GM18861 (cell line): ENCODE measurements at regions not wholly inside any gene's neighbourhood (a gene's known extent, or its start where the extent isn't known, plus 50 kb on each side); places are given as distances from the start of the nearest gene placed in this dataset.

Source experiments
- ATAC-seq: cut with Tn5 transposase; IDR thresholded peaks from one replicate; pipeline ENCODE4 v1.9.1; 2021; ENCODE audit not compliant: unreplicated experiment

GRCh38 chr10:44769450-44769849 is 141.7 kb upstream of the TMEM72 start:
- peak; percentile 69 for ATAC-seq

DNA sequence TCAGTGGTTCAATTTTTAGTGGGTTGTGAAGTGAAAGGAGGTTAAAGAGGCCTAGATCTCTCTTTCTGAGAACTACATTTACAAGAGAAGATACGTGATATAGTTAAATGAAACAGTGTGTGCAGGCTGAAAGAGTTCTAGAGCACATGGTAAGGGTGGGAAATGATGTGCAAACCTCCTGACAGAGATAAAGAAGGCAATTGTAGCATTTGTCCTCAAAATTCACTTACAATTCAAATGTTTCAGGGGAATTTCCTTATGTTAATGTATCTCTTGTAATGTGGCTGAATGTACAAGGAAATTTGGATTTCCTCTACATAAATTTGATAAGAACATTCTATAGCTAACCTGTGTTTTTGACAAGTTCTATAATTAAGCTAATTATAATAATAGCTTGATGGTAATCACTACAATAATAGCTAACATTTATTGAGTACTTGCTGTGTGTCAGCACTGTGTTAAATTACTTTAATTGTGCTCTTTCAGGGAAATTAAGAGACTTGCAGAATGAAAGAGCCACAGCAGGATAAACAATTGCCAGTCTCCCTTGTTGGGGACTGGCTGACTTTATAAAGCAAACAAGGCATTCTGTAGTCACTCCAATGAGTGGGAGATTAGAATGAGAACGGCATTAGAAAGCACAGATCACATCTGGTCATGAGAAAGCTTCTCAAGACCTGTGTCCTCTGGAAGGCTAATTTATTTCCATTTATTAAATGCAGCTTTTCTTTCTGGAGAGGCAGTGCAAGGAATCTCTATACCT is 139.7 kb upstream of the TMEM72 start:
- no peak for ATAC-seq

- ATAC-seq = no peak
These were observed 137.6 kb upstream of the TMEM72 start for GRCh38 chr10:44773565-44773964.

DNA sequence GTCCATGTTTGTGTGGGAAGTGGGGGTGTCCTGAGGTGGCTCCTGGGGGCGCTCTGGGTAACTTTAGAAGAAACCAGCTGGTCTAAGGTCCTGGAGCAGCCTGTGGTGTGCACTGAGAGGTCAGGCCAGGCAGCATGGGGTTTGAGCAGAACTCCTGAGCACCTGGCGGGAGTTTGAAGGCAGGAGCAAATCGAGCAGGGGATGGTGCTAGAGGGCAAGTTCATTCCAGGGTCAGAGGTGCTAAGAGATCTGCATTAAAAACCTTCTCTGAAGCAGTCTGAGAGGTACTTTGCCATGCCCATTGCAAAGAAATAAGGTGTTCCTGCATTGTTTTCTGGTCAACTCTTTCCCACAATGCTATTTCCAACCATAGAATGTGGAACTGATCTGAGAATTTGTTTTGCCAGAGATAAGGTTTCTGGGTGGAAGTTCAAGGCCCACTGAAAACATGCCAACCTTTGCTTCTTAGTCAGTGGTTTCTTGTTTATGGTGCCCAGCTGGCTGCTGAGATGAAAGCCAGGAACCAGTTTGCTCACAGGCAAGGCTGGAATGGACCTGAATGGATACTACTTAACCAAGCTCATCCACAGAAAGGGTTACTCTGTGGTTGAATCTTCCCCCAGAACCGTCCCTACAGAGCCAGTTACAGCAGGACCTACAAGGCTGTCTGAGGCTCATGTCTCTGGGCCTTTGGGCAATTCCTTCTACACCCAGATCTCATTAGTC is 136.3 kb upstream of the TMEM72 start:
- ATAC-seq = no peak

DNA sequence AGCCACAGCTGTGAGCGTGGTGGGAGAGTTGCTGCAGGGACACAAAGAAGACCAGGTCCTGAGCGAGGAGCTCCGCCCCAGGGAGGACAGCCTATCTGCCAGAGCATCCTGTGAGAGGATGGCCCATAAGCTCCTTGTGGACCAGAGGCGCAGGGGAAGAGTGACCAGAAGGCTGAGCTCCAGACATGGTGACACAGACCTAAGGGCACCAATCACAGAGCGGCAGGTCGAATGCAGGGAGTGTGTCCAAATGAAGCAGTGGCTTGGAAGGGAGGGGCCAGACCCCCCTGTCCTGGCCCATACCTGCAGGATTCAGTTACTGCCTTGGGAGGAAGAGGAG is 135.8 kb upstream of the TMEM72 start:
- no peak for ATAC-seq

DNA sequence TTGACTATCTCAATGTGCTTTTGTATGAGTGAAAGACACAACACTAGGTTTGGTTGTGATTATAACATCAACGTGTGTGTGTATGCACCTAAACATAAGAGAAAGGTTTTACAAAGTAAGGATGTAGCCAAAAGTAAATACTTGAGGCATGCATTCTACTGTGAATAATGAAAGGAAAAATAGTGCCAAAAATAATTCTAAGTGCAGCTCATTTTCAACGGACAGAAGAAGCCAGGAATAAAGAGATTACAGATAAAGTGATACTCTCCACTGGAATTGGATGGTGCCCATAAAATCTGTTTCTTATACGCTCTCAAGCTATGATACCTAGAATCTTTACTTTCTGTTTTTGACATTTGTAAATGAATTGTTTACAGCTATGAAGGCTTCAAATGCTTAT is 135.0 kb upstream of the TMEM72 start:
- no peak for ATAC-seq

- ATAC-seq = no peak
These were observed 131.6 kb upstream of the TMEM72 start for GRCh38 chr10:44779511-44779910.

- ATAC-seq = no peak
These were observed 130.7 kb upstream of the TMEM72 start for GRCh38 chr10:44780426-44780825.

DNA sequence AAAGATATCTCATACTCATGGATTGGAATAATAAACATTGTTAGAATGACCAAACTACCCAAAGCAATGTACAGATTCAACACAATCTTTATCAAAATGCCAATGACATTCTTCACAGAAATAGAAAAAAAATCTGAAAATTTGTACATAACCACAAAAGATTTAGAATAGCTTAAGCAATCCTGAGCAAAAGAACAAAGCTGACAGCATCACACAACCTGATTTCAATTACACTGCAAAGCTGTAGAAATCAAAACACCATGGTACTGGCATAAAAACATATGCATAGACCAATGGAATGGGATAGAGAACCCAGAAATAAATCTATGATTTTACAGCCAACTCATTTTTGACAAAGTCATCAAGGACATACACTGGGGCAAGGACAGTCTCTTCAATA is 130.0 kb upstream of the TMEM72 start:
- ATAC-seq = no peak

GRCh38 chr10:44786286-44786850 is 124.8 kb upstream of the TMEM72 start:
- ATAC-seq = no peak

DNA sequence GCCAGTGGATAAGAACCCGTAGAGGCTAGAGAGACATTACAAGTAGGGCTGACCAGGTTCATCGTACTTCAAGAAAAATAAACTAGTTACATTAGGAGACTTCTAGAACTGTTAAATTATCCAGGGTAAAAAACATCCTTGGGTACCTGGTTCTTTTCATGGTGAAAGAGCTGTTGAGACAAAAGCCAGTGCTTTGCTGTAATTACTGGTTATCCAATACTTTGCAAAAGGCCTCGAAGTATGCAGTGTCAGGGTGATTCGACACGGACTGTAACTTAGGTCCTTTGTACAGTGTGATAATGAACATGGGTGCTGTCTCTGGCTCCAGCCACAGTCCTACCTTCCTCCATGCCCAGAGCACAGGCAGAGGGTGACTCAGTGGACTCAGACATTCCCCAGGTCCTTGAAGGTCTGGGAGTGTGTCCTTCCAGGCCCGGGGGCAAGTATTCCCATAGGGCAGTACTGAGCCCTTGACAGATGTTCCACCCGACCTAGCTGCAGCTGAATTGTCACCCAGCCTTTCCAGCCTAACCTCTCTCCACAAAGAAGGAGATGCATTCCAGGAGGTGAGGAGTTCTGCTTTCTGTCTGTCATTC is 123.6 kb upstream of the TMEM72 start:
- ATAC-seq = no peak

GRCh38 chr10:44788147-44789129 is 122.7 kb upstream of the TMEM72 start:
- no peak for ATAC-seq

GRCh38 chr10:44792119-44792775 is 118.9 kb upstream of the TMEM72 start:
- ATAC-seq = no peak

DNA sequence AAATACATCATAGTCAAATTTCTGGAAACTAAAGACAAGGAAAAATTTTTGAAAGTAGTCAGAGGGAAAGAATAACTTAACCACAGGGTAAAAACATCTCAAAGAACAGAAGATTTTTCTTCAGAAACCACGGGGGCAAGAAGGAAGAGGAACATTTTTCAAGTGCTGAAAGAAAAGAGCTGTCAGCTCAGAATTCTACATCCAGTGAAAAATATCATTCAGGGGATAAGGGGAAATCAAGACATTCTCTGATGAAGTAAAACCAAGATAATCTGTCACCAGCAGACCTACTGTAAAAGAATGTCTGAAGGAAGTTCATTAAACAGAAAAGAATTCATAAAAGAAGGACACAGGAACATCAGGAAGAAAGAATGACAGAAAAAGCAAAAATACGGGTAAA is 111.2 kb upstream of the TMEM72 start:
- ATAC-seq = no peak

DNA sequence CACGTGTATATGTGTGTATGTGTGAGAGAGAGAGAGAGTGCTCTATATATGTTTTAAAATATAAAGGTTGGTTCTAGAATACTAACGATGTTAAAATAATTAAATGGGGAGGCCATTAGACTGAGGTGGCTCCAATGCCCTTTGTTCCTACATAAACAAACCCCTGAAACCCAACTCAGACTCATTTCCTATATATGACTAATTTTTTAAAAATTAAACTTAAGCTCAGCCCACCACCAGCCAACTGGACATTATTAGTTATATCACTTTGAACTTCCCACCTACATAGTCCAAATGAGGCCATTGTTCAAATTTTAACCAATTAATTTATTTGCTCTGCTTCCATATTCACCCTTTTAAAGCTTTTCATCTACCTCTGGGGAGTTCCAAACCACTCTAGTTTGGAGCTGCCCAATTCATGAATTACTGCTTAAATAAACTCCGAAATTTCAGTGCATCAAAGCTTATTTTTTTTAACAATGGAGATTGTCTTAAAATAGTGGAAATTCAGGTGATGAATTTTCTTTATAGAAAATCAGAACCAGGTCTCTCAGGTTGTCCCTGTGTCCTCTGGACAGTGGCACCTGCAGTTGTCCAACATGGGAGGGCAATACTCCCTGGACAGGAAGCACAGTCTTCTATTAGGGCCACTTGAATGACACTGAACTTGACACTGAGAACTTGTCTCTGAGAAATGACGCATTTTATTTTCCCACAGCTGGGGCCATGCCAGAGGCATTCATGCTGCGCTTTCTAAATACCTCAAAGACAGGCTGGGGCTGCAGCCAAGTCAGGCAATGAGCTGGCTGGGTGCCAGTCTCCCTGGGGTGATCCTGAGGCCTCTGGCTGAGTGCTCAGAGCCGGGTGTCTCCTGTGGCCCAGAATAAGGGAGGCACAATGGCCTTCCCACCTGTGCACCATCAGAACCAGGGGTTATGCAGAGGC is 109.5 kb upstream of the TMEM72 start:
- ATAC-seq = no peak

DNA sequence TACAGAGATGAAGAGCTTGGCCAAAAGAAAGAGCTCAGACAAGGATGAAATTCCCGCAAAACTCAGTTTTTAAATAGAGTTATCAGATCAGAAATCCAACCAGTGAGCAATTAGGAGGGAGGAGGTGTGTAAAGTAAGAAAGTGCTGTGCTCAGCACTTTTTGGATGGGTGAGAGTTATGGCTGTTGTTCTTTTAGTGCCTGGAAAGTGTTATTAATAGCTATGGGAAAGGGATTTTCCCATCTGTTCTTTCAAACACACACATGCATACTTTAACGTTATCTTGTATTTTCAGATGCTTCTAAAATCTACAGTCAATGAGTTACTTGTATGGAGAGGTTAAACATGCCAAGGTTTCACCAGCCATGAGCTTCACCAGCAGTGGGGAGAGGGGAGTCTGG is 107.3 kb upstream of the TMEM72 start:
- ATAC-seq = no peak

- no peak for ATAC-seq
These were observed 106.5 kb upstream of the TMEM72 start for GRCh38 chr10:44804661-44805060.

- no peak for ATAC-seq
These were observed 105.5 kb upstream of the TMEM72 start for GRCh38 chr10:44805466-44806210.
